ENCODE measurements at regions not wholly inside any gene's neighbourhood (a gene's known extent, or its start where the extent isn't known, plus 50 kb on each side); places are given as distances from the start of the nearest gene placed in this dataset.

DNA sequence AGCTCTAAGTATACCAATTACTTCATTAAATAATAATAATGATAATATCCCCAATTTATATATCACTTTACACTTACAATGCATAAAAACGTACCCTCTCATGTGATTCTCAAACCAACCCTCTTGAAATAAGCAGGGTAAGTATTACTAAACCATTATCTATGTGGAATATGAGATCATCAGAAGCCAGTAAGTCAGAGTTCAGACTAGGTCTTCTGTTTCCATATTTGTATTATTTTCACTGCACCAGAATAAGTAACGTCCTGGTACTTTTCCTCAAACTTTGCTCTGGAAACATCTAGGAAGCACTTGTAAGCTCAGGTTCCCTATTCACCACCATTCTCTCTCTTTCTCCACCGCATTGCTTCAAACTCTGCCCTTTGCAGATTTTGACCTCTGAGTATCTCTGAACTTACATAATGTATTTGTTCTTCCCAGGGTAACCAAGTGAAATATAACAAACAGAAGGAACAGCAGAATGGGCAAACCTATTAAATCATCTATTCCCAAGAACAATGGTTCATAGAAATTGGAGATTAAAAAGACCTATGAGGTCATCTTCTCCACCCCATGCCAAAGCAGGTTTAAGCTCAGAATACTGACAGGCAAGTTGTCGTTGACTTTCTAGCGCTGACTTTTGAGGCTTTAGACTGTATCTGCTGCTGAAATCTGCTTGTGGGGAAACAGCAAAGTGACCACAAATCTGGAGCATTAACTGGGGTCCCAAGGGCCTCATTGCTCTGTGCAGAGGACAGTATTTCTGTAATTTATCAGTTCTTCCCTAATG lies 161.3 kb upstream of the FAR2 start:
- DNase-seq (ENCODE audit: insufficient read length, low spot score) (no peak), FAIRE-seq (no peak)
- TF ChIP-seq, protein P1, sequence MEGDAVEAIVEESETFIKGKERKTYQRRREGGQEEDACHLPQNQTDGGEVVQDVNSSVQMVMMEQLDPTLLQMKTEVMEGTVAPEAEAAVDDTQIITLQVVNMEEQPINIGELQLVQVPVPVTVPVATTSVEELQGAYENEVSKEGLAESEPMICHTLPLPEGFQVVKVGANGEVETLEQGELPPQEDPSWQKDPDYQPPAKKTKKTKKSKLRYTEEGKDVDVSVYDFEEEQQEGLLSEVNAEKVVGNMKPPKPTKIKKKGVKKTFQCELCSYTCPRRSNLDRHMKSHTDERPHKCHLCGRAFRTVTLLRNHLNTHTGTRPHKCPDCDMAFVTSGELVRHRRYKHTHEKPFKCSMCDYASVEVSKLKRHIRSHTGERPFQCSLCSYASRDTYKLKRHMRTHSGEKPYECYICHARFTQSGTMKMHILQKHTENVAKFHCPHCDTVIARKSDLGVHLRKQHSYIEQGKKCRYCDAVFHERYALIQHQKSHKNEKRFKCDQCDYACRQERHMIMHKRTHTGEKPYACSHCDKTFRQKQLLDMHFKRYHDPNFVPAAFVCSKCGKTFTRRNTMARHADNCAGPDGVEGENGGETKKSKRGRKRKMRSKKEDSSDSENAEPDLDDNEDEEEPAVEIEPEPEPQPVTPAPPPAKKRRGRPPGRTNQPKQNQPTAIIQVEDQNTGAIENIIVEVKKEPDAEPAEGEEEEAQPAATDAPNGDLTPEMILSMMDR (IDR thresholded peaks at IDR 0.05; ENCODE audit: insufficient read depth, missing control alignments): no peak

DNA sequence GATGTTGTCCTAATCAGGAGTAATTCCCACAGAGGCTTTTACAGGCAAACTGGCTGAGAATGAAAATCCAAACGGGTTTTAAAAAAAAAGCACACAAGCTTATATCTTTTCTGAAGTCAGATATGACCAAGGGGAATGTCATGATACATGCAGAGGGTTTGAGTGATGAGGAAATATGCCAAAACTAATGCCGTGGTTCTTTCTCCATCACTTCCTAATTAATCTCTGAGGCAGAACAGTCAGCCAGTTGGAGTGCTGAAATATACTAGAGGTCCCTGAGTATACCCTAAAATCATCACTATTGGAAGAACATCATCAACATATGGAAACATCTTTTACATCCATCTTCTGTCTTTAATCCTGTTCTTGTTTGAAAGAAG lies 160.8 kb upstream of the FAR2 start:
- TF ChIP-seq, protein P1 (IDR thresholded peaks at IDR 0.05; ENCODE audit: insufficient read depth, missing control alignments): no peak

DNA sequence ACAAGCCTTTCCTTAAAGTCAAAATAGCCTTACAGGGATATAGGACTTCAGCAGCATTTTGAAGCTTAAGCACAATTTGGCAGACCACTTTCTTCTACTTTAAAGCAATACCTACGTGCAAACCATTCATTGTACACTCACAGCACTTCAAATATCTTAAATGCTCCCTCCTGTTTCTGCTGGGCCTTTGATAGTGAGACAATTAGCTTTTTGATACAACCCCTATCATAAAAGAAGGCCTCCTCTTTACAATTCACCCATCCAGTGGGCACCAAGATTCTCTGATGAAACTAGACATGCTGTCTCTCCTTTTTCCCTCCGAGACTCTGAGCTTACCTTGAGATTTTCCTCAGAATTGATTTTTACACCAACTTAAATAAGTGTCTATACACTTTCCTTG lies 157.5 kb upstream of the FAR2 start:
- DNase-seq (ENCODE audit: insufficient read length, low spot score) (no peak), FAIRE-seq (no peak)
- TF ChIP-seq, protein P1 (IDR thresholded peaks at IDR 0.05; ENCODE audit: insufficient read depth, missing control alignments): no peak

More for the DNA sequence above, 160.8 kb upstream of the FAR2 start:
- no peak for DNase-seq (ENCODE audit: insufficient read length, low spot score)
- FAIRE-seq: no peak

DNA sequence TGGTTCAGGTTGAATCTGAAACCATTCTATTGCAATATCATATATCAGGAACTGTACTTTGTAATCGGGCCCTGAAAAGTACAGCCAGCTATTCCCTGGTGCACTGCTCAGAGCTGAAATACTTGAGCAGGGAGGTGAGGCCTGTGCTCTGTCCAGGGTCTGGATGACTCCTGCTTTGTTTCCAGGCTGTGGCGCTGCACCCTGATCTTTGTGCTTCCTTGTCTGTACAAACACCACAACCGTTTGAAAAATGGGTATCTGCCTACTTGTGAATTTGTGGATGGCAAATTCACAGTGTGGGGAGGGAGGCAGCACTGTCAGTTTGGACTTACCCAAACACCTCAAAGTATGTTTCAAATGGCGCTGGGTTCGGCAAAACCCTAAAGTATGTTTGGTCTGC lies 155.4 kb upstream of the FAR2 start:
- FAIRE-seq (no peak), DNase-seq (ENCODE audit: insufficient read length, low spot score) (no peak)
- TF ChIP-seq, protein P1 (IDR thresholded peaks at IDR 0.05; ENCODE audit: insufficient read depth, missing control alignments): no peak

DNA sequence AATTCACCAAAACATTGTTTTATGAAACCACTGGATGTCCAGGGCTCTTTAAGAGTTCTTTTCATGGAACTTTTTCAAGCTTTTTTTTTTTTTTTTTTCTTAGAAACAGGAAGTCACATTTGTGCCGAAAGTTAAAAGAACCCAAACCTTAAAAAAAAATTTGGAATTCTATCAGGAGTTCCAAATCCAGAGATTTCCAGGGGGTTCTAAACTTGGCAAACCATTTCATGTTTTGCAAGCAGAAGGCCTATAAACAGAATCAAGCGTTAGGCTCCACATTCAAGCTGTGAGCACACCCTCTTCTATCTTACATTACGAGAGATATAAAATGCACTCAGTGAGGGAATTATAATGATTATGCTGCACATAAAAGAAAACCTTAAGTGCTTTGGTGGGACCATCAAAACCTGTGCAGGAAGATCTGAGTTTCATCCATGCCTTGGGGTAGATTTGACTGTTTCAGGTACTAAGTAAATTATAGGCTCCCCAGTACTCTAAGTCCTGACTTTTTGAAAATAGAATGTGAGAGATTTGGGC lies 154.8 kb upstream of the FAR2 start:
- DNase-seq (ENCODE audit: insufficient read length, low spot score) (no peak), FAIRE-seq (no peak)
- TF ChIP-seq, protein P1 (IDR thresholded peaks at IDR 0.05; ENCODE audit: insufficient read depth, missing control alignments): no peak

DNA sequence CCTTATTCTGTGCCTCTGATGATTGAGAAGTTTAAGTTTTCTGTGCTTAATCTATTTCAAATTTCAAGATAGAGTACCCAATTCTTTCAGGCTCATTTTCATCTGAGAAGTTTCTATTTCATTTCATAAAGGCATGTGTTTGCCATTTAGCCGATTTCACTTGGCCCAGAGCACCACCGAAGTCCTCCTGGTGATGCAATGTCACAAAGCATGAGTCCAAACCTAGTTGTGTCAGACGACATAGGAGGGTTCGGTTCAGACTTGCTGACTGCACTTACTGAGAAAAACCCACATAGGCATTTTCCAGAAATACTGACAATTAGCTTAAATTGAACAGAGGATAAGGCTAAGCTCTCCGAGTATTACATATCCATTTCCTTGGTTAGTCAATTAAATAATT lies 152.4 kb upstream of the FAR2 start:
- FAIRE-seq (no peak), DNase-seq (ENCODE audit: insufficient read length, low spot score) (no peak)
- TF ChIP-seq, protein P1 (IDR thresholded peaks at IDR 0.05; ENCODE audit: insufficient read depth, missing control alignments): no peak

DNA sequence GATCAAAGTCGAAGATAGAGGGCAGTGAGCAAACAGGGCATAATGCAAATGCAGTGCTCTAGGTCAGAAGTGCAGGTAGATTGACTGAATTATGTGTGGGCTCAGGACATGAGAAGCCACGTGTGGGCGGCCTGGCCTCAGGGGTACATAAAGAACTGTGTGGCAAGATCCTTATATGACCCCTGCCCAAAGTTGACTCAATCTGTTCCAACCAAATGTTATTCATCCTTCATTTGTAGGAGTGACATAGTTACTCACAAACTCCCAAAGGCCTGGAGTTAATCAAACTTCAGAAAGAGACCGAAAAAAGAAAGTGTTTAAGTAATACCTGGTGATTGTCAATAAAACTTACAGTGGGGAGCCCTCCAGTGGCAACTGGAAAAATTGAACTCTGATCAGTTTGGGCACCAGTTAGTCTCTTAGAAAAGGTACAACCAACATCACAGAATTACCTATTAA lies 150.4 kb upstream of the FAR2 start:
- FAIRE-seq: no peak
- TF ChIP-seq, protein P1 (IDR thresholded peaks at IDR 0.05; ENCODE audit: insufficient read depth, missing control alignments): peak; percentile 24
- DNase-seq (ENCODE audit: insufficient read length, low spot score): no peak
